ENCODE measurements at regions not wholly inside any gene's neighbourhood (a gene's known extent, or its start where the extent isn't known, plus 50 kb on each side); places are given as distances from the start of the nearest gene placed in this dataset.

GRCh38 chr6:86581833-86582232, 355.5 kb upstream of the HTR1E start:
- Histone ChIP-seq H3K14ac (ENCODE audit: insufficient read depth, low read length) (no peak overlapping the region), H4K5ac (ENCODE audit: insufficient read length, low read depth, low read length) (no peak overlapping the region), H4K20me1 (ENCODE audit: control insufficient read depth, insufficient read depth, insufficient read length) (no peaks in the 10 kb centered on the region), H3K23ac (ENCODE audit: insufficient read length, low read depth, low read length) (no peak overlapping the region), H3K4me1 (ENCODE audit: insufficient read depth, low read length) (no peaks in the 10 kb centered on the region), H3K9me3 (ENCODE audit: control insufficient read depth, low read depth, low read length) (no peaks in the 10 kb centered on the region), H2BK12ac (ENCODE audit: insufficient read length, low read depth, low read length) (no peak overlapping the region), H3T11ph (ENCODE audit: low read length) (no peak overlapping the region), H3K4ac (ENCODE audit: low read depth, low read length) (no peak overlapping the region), H3K56ac (ENCODE audit: insufficient read length, low read depth, low read length) (no peak overlapping the region), H3K18ac (ENCODE audit: insufficient read length, low read depth, low read length) (no peak overlapping the region), H3K9ac (ENCODE audit: extremely low read depth, insufficient read length, low read length) (no peak overlapping the region), H2AK5ac (ENCODE audit: insufficient read length, low read length) (no peak overlapping the region), H3K23me2 (ENCODE audit: insufficient read length, low read depth, low read length, poor library complexity, severe bottlenecking) (no peaks in the 10 kb centered on the region), H3K79me2 (ENCODE audit: insufficient read depth, low read length) (no peaks in the 10 kb centered on the region), H4K91ac (ENCODE audit: insufficient read length, low read depth, low read length) (no peak overlapping the region), H4K8ac (replicated peaks; ENCODE audit: insufficient read length, low read depth, low read length) (no peak overlapping the region), H3K4me2 (ENCODE audit: insufficient read depth, insufficient read length, low read length) (no peak overlapping the region), H3K27ac (ENCODE audit: insufficient read length, low read depth, low read length) (no peak overlapping the region), H2BK15ac (ENCODE audit: low read depth, low read length) (no peak overlapping the region), H3K79me1 (ENCODE audit: insufficient read depth, low read depth, low read length, poor library complexity, severe bottlenecking) (no peaks in the 10 kb centered on the region), H2AFZ (ENCODE audit: low read length) (no peak overlapping the region), H2BK20ac (ENCODE audit: low read depth, low read length, poor library complexity, severe bottlenecking) (no peak overlapping the region), H3K27me3 (ENCODE audit: insufficient read depth, low read length) (no peaks in the 10 kb centered on the region), H2BK5ac (ENCODE audit: insufficient read length, low read length) (no peak overlapping the region), H2BK120ac (ENCODE audit: low read depth, low read length, poor library complexity, severe bottlenecking) (no peak overlapping the region)
- no peak for DNase-seq
- Mint-ChIP-seq H3K36me3 (ENCODE audit: insufficient read depth in 1 of 3, low read depth in 3 of 3) (peaks cover 4 to 47% (median 8%) of the 10 kb centered on the region in 3 experiments), H3K27ac (no peak overlapping the region), H3K9me3 (peaks cover 56 to 60% of the 10 kb centered on the region in 2 experiments), H3K4me3 (no peak overlapping the region; a peak in 1 of 5 replicates), H3K27me3 (ENCODE audit: low read depth) (peaks cover 3% of the 10 kb centered on the region; the same call in 1 of the 2 replicates), H3K4me1 (peaks cover 0 to 4% of the 10 kb centered on the region in 2 experiments; a peak in 1 of 4 replicates)
- no peak for TF ChIP-seq CTCF (conservative IDR thresholded peaks at IDR 0.05)
- WGBS (ENCODE audit: extremely low coverage, insufficient read length, low lambda C conversion rate) = no CpG with 5 or more reads among the region's 3 CpGs
